ENCODE measurements at regions not wholly inside any gene's neighbourhood (a gene's known extent, or its start where the extent isn't known, plus 50 kb on each side); places are given as distances from the start of the nearest gene placed in this dataset.

DNA sequence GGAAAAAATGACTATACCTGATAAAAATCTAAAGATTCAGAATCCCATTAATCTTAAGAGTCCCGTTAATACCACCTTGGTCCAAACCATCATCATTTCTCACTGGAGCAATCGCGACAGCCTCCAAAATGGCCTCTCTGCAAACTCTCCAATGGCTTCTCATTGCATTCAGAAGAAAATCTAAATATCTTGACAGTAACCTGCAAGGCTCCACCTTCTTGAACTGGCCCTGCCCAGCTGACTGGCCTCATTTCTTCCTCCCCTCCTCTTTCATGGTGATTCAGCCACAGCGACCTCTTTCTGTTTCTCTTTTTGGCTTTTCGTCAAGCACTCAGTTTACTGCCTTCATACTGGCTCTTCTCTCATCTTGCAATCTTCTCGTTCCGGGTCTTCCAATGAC, 56.2 kb upstream of the GPRIN3 start:
- no peak for DNase-seq (ENCODE audit: low spot score)

- DNase-seq (ENCODE audit: low spot score) = no peak
Measured at GRCh38 chr4:89358935-89359638, 51.5 kb upstream of the GPRIN3 start.

DNA sequence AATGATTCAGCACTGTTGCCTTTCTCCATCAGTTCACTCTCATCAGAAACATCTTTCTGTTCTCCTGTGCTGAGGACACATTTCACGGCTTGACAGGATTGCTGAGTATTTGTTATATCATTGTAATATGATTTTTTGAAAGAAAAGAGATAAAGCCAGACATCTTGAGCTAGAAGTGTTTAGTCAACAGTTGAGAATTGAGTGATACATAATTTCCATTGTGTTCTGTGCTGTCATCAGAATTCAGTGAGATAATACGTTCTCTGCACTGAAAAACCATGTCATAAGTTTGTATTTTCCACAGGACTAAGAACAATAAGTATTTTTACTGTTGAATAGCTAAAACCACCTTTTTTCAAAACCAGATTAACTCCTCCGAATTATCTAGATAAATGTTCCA, 50.2 kb upstream of the GPRIN3 start:
- DNase-seq (ENCODE audit: low spot score) = no peak
